SK-N-SH (cell line): ENCODE measurements at regions not wholly inside any gene's neighbourhood (a gene's known extent, or its start where the extent isn't known, plus 50 kb on each side); places are given as distances from the start of the nearest gene placed in this dataset.

ENCODE experiments used
- CTCF ChIA-PET: fragments of 300-600, 350-600 bp; formaldehyde crosslinking; extraction: SDS; loops from one replicate; lab custom pipeline; 2021; lab: Yijun Ruan, JAX
- POLR2A ChIA-PET: fragments of 350-600 bp; sonication (Branson Sonifier 250); formaldehyde crosslinking; extraction: SDS; loops from one replicate; lab custom pipeline; 2020; ENCODE audit warnings: antibody characterized with exemption, inconsistent platforms; lab: Yijun Ruan, JAX
- DNase-seq: peaks from one replicate; pipeline ENCODE4 v3.0.0; 2012
- H2AFZ ChIP-seq: fragments of 200-600 bp; sonication (generic); 2 replicates; pipeline ENCODE4 v1.8.1; 2016; ENCODE audit warnings: antibody characterized with exemption, mild to moderate bottlenecking, low read depth
- H3F3A ChIP-seq: fragments of 200-600 bp; sonication (generic); replicated peaks from 2 replicates; pipeline ENCODE3; 2016; ENCODE audit warnings: antibody characterized with exemption, mild to moderate bottlenecking; ENCODE audit not compliant: insufficient read depth
- H3K27ac ChIP-seq, 2 experiments: fragments of 200-500 bp in 1 of 2; fragments of 200-600 bp in 1 of 2; sonication (Bioruptor generic) in 1 of 2; sonication (generic), shearing (Covaris generic) in 1 of 2; 2 replicates each; pipeline versions ENCODE4 v1.5.1 to v1.6.1; 2014 to 2016; ENCODE audit warnings: low read depth in 2 of 2, inconsistent platforms in 1 of 2, low read length in 1 of 2, mild to moderate bottlenecking in 1 of 2, mixed read lengths in 1 of 2
- H3K27me3 ChIP-seq: fragments of 200-600 bp; sonication (generic), shearing (Covaris generic); 2 replicates; pipeline ENCODE4 v1.6.1; 2016; ENCODE audit warnings: mixed run types; ENCODE audit not compliant: insufficient read depth
- H3K36me3 ChIP-seq, 2 experiments: fragments of 200-500 bp in 1 of 2; fragments of 200-600 bp in 1 of 2; sonication (Bioruptor generic) in 1 of 2; sonication (generic) in 1 of 2; replicated peaks in 1 of 2; 2 replicates each; pipeline versions ENCODE3 to v1.5.1; 2014 to 2016; ENCODE audit warnings: low read length in 1 of 2, mild to moderate bottlenecking in 1 of 2; ENCODE audit not compliant: insufficient read depth in 2 of 2, control insufficient read depth in 1 of 2
- H3K4me1 ChIP-seq, 2 experiments: fragments of 200-500 bp in 1 of 2; fragments of 200-600 bp in 1 of 2; sonication (Bioruptor generic) in 1 of 2; sonication (generic), shearing (Covaris generic) in 1 of 2; 2 replicates each; pipeline versions ENCODE4 v1.5.1 to v1.6.1; 2014 to 2016; ENCODE audit warnings: low read depth in 1 of 2, low read length in 1 of 2, mixed run types in 1 of 2; ENCODE audit not compliant: insufficient read depth in 2 of 2, control insufficient read depth in 1 of 2
- H3K4me2 ChIP-seq: fragments of 200-600 bp; sonication (generic), shearing (Covaris generic); 2 replicates; pipeline ENCODE4 v1.6.1; 2017; ENCODE audit warnings: mixed run types
- H3K4me3 ChIP-seq, 2 experiments: fragments of 200-500 bp in 1 of 2; fragments of 200-600 bp in 1 of 2; sonication (Bioruptor generic) in 1 of 2; sonication (generic), shearing (Covaris generic) in 1 of 2; 2 replicates each; pipeline versions ENCODE4 v1.5.1 to v1.8.1; 2014 to 2016; ENCODE audit warnings: low read depth in 2 of 2, inconsistent platforms in 1 of 2, low read length in 1 of 2, mild to moderate bottlenecking in 1 of 2, mixed read lengths in 1 of 2, moderate library complexity in 1 of 2
- H3K79me2 ChIP-seq: fragments of 200-600 bp; sonication (generic); 2 replicates; pipeline ENCODE4 v1.8.1; 2017; ENCODE audit warnings: mild to moderate bottlenecking; ENCODE audit not compliant: insufficient read depth
- H3K9ac ChIP-seq: fragments of 200-600 bp; sonication (generic); 2 replicates; pipeline ENCODE4 v1.6.1; 2017; ENCODE audit warnings: mixed run types
- H3K9me2 ChIP-seq: fragments of 200-600 bp; sonication (generic); 2 replicates; pipeline ENCODE4 v1.6.1; 2017; ENCODE audit warnings: mixed run types
- H3K9me3 ChIP-seq: fragments of 200-600 bp; sonication (generic); 2 replicates; pipeline ENCODE4 v1.6.1; 2017; ENCODE audit warnings: mixed run types, mild to moderate bottlenecking, moderate library complexity
- H4K20me1 ChIP-seq: fragments of 200-600 bp; sonication (generic); 2 replicates; pipeline ENCODE4 v1.6.1; 2017; ENCODE audit warnings: mild to moderate bottlenecking, mixed run types; ENCODE audit not compliant: insufficient read depth
- CHD2 ChIP-seq: fragments of 150-350 bp; IDR thresholded peaks from 2 replicates; pipeline ENCODE4 v1.6.1; 2018; ENCODE audit warnings: low read length; ENCODE audit not compliant: partially characterized antibody
- ELF1 ChIP-seq: IDR thresholded peaks from 2 replicates; pipeline ENCODE4 v1.4.0; 2012
- EP300 ChIP-seq, 2 experiments: IDR thresholded peaks; 2 replicates each; pipeline versions ENCODE4 v1.4.0 to v1.6.1; 2012; ENCODE audit warnings: borderline replicate concordance in 1 of 2, low read depth in 1 of 2, low read length in 1 of 2
- EZH2phosphoT487 ChIP-seq: fragments of 200-600 bp; sonication (generic); IDR thresholded peaks from 2 replicates; pipeline ENCODE4 v1.6.1; 2017; ENCODE audit warnings: low read depth, mixed run types, mild to moderate bottlenecking, antibody characterized with exemption, moderate library complexity, borderline replicate concordance
- FOXJ3 ChIP-seq: sonication (generic); formaldehyde crosslinking; IDR thresholded peaks from 2 replicates; pipeline ENCODE4 v1.5.1; 2020; ENCODE audit warnings: mild to moderate bottlenecking, missing genetic modification reagents
- FOXM1 ChIP-seq: IDR thresholded peaks from 2 replicates; pipeline ENCODE4 v1.4.0; 2012; ENCODE audit warnings: low read depth, mild to moderate bottlenecking
- GABPA ChIP-seq: IDR thresholded peaks from 2 replicates; pipeline ENCODE4 v1.4.0; 2012; ENCODE audit warnings: low read depth, mild to moderate bottlenecking
- GATA2 ChIP-seq: sonication (generic); formaldehyde crosslinking; IDR thresholded peaks from 2 replicates; pipeline ENCODE4 v1.5.0; 2020; ENCODE audit warnings: mild to moderate bottlenecking, missing genetic modification reagents
- IRF3 ChIP-seq: fragments of 150-350 bp; IDR thresholded peaks from 2 replicates; pipeline ENCODE4 v1.6.1; 2016; ENCODE audit warnings: mild to moderate bottlenecking, low read depth, low read length
- MXI1 ChIP-seq: IDR thresholded peaks from 2 replicates; pipeline ENCODE4 v1.6.1; 2012; ENCODE audit warnings: mild to moderate bottlenecking, low read depth, low read length, improper control_type of control experiment
- NFIC ChIP-seq: IDR thresholded peaks from 2 replicates; pipeline ENCODE4 v1.4.0; 2012; ENCODE audit warnings: borderline replicate concordance
- NRF1 ChIP-seq: IDR thresholded peaks from 2 replicates; pipeline ENCODE4 v1.6.1; 2012; ENCODE audit warnings: low read depth, mild to moderate bottlenecking, low read length
- PBX3 ChIP-seq: IDR thresholded peaks from 2 replicates; pipeline ENCODE4; 2012
- POLR2AphosphoS5 ChIP-seq: IDR thresholded peaks from 2 replicates; pipeline ENCODE4 v1.6.1; 2012; ENCODE audit warnings: low read depth, low read length
- RCOR1 ChIP-seq: fragments of 150-350 bp; IDR thresholded peaks from 2 replicates; pipeline ENCODE4 v1.6.1; 2017; ENCODE audit warnings: antibody characterized with exemption, low read length
- SIN3A ChIP-seq: IDR thresholded peaks from 2 replicates; pipeline ENCODE4 v1.6.1; 2012; ENCODE audit warnings: low read depth, mild to moderate bottlenecking, low read length, moderate library complexity, borderline replicate concordance
- TAF1 ChIP-seq: IDR thresholded peaks from 2 replicates; pipeline ENCODE4 v1.6.1; 2012; ENCODE audit warnings: low read depth, mild to moderate bottlenecking, low read length, moderate library complexity, borderline replicate concordance
- TCF12 ChIP-seq: IDR thresholded peaks from 2 replicates; pipeline ENCODE4 v1.4.0; 2012
- USF1 ChIP-seq: IDR thresholded peaks from 2 replicates; pipeline ENCODE4 v1.4.0; 2012; ENCODE audit warnings: low read depth, borderline replicate concordance
- whole genome bisulfite sequencing: methylation state at CpG from one replicate; pipeline ENCODE4 v1.1.6; 2017; ENCODE audit warnings: low lambda C conversion rate; 5-methylcytosine and 5-hydroxymethylcytosine counted together
- TF ChIP-seq, protein P1 (sequence below): fragments of 150-350 bp; IDR thresholded peaks from 2 replicates; pipeline ENCODE4 v1.6.1; 2017; ENCODE audit warnings: antibody characterized with exemption, low read length, low read depth, borderline replicate concordance

- Histone ChIP-seq H3K27ac (no peak overlapping the region), H2AFZ (no peak overlapping the region), H3K4me2 (no peak overlapping the region), H3K9me2 (no peaks in the 10 kb centered on the region), H4K20me1 (no peaks in the 10 kb centered on the region), H3K4me3 (no peak overlapping the region), H3K9ac (no peak overlapping the region), H3F3A (no peaks in the 10 kb centered on the region), H3K36me3 (no peaks in the 10 kb centered on the region), H3K9me3 (no peaks in the 10 kb centered on the region), H3K4me1 (peaks cover 0 to 5% of the 10 kb centered on the region in 2 experiments; a peak in 2 of 4 replicates), H3K27me3 (no peaks in the 10 kb centered on the region), H3K79me2 (no peaks in the 10 kb centered on the region)
- no peak for DNase-seq
- WGBS: 41% methylated on average over 6 of the region's 6 CpGs
- ChIA-PET POLR2A (no interaction called here), CTCF (interaction anchor here (1.1 to 2.3 kb wide), 2 partner anchors 126 to 188 kb away, joined by 3 to 8 read pairs; no protein-coding TSS in a partner anchor)
- TF ChIP-seq IRF3 (no peak), CHD2 (no peak), ELF1 (no peak), EP300 (IDR thresholded peaks at IDR 0.05; ENCODE audit: borderline replicate concordance in 1 of 2, low read depth in 1 of 2, low read length in 1 of 2) (no peak), TAF1 (no peak), NFIC (no peak), NRF1 (no peak)
Observed at GRCh38 chr3:8113626-8114025, 388.0 kb upstream of the LMCD1 start.

GRCh38 chr3:8128686-8129085 is 372.9 kb upstream of the LMCD1 start:
- H4K20me1 ChIP-seq: no peaks in the 10 kb centered on the region
- POLR2A ChIA-PET: no interaction called here
- H3K4me3 ChIP-seq: no peak overlapping the region
- H3K36me3 ChIP-seq: no peaks in the 10 kb centered on the region
- H3K9me3 ChIP-seq: no peaks in the 10 kb centered on the region
- no peaks in the 10 kb centered on the region for H3K27me3 ChIP-seq
- no peak for DNase-seq
- no peak overlapping the region for H3K9ac ChIP-seq
- H3K4me1 ChIP-seq: no peaks in the 10 kb centered on the region
- H3K4me2 ChIP-seq: no peak overlapping the region
- H3K9me2 ChIP-seq: no peaks in the 10 kb centered on the region
- no peak overlapping the region for H2AFZ ChIP-seq
- H3K79me2 ChIP-seq: no peaks in the 10 kb centered on the region
- no peaks in the 10 kb centered on the region for H3F3A ChIP-seq
- CTCF ChIA-PET: interaction anchor here (0.7 to 2.6 kb wide), 3 partner anchors 11 to 104 kb away, joined by 3 to 14 read pairs (median 3); no protein-coding TSS in a partner anchor
- 12% methylated on average over 2 of the region's 2 CpGs for WGBS
- no peak overlapping the region for H3K27ac ChIP-seq
- TF ChIP-seq MXI1 (no peak), PBX3 (no peak), POLR2AphosphoS5 (no peak), IRF3 (no peak), SIN3A (no peak), FOXM1 (no peak), EZH2phosphoT487 (no peak), FOXJ3 (no peak), GABPA (no peak), RCOR1 (no peak), USF1 (no peak), TCF12 (no peak), GATA2 (no peak), ELF1 (no peak)
- TF ChIP-seq, protein P1, sequence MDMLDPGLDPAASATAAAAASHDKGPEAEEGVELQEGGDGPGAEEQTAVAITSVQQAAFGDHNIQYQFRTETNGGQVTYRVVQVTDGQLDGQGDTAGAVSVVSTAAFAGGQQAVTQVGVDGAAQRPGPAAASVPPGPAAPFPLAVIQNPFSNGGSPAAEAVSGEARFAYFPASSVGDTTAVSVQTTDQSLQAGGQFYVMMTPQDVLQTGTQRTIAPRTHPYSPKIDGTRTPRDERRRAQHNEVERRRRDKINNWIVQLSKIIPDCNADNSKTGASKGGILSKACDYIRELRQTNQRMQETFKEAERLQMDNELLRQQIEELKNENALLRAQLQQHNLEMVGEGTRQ: no peak
